Fibroblast of peridontal ligament (primary cell): ENCODE measurements at regions not wholly inside any gene's neighbourhood (a gene's known extent, or its start where the extent isn't known, plus 50 kb on each side); places are given as distances from the start of the nearest gene placed in this dataset.
"Not testable (repeated sequence)": the region's sequence is repeated elsewhere in the genome, so short reads cannot be mapped to it uniquely, and the experiment has no call there.

ENCODE experiments used
- DNase-seq: peaks from one replicate; pipeline ENCODE4 v3.0.0-alpha.2; 2010; ENCODE audit errors: extremely low read depth

DNA sequence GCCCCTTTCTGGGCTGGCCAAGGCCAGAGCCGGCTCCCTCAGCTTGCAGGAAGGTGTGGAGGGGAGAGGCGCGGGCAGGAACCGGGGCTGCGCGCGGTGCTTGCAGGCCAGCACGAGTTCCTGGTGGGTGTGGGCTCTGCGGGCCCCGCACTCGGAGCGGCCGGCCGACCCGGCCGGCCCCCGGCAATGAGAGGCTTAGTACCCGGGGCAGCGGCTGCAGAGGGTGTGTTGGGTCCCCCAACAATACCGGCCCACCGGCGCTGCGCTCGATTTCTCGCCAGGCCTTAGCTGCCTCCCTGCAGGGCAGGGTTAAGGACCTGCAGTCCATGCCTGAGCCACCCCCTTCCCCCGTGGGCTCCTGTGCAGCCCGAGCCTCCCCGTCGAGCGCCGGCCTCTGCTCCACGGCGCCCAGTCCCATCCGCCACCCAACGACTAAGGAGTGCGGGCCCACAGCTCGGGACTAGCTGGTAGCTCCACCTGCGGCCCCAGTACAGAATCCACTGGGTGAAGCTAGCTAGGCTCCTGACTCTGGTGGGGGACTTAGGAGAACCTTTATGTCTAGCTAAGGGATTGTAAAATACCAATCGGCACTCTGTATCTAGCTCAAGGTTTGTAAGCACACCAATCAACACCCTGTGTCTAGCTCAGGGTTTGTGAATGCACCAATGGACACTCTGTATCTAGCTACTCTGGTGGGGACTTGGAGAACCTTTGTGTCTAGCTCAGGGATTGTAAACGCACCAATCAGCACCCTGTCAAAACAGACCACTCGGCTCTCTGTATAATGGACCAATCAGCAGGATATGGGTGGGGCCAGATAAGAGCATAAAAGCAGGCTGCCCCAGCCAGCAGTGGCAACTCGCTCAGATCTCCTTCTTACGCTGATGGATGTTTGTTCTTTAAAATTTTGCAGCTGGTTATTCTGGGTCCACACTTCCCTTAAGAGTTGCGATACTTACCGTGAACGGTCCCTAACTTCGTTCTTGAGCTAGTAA, 167.4 kb upstream of the RREB1 start:
- no peak for DNase-seq

GRCh38 chr6:6941201-6941600, 166.6 kb upstream of the RREB1 start:
- DNase-seq: no peak

DNA sequence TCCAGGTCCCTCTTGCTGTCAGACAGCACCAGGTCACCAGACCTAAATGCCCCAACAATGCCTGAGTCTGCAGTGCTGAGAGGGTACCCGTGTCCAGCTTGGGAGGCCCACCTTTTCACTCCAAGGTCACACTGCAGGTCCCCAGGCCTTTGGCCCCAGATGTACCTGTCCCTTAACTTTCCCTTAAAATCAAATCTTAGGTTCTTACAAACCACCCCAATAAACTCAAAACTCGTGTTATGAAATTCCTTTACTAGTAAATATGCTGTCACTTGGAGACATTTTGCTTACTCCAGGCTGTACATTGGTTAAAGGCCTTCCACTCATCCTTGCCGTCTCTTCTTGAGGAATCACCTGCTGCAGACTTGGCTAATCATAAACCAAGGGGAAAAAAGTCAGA, 165.7 kb upstream of the RREB1 start:
- DNase-seq: no peak

DNA sequence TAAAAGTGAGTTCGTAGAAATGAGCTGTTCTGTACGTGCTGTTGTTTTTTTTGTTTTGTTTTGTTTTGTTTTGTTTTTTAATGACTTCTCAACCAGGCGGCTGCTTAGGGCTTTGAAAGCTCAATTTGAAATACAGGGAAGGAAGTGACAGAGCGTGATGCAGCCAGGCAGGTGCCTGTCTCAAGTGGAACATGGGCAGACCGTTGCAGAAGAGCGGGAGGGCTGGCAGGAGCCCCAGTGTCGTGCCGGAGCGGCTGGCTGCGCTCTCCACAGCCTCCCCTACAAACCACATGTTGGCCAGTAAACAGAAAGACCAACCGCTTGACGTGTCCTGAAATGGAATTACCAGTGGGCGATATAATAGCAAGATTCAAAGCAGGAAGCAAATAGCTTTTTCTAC, 164.9 kb upstream of the RREB1 start:
- DNase-seq: peak; percentile 13

DNA sequence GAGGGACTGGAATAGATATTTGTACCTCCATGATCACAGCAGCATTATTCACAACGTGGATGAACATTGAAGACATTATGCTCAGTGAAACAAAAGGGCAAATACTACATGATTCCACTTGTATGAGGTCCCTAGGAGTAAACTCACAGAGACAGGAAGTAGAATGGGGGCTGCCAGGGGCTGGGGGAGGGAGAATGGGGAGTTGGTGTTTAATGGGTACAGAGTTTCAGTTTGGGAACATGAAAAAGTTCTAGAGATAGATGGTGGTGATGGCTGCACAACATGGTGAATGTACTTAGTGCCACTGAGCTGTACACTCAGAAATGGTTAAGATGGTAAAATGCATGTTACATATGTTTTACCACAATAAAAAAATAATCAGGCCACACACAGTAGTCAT, 164.3 kb upstream of the RREB1 start:
- DNase-seq: no peak

- DNase-seq: no peak
Measured at GRCh38 chr6:6946206-6947155, 161.3 kb upstream of the RREB1 start.

DNA sequence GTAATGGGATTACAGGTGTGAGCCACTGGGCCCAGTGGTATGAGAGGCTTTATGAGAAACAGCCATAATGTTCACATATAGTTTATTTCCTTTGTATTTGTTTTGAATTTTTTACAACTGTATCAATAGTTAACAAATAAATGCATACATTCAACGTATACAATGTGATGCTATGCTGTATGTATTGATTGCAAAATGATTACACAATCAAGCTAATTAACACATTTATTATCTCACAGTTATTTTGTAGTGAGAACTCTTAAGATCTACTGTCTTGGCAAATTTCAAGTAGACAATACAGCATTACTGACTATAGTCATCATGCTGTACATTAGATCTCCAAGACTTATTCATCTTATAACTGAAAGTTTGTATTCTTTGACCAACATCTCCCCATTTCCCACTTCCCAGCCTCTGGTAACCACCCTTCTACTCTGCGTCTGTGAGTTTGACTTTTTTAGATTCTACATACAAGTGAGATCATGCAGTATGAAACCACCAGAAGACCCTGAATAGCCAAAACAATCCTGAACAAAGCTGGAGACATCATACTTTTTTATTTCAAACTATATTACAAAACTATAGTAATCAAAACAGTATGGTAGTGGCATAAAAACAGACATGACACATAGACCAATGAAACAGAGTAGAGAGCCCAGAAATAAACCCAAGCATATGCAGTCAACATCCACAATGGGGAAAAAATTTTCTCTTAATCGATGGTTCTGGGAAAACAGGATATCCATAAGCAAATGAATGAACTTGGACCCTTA, 157.2 kb upstream of the RREB1 start:
- DNase-seq: no peak

DNA sequence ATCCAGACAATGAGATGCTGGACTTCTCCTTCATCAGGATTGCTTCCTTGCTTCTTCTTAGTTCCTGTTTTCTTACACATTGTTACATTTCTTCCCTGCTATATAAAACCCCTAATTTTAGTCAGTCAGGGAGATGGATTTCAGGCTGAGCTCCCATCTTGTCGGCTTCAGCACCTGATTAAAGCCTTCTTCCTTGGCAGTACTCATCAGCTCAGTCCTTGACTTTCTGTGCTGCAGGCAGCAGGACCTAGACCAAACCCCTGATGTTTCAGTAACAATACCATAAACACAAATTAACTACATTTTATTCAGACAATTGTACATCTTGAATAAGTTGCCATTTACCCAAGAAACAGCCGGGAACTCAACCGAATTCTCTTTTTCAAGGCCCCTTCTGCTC, 156.4 kb upstream of the RREB1 start:
- no peak for DNase-seq

GRCh38 chr6:6952484-6952883, 155.3 kb upstream of the RREB1 start:
- DNase-seq: no peak

DNA sequence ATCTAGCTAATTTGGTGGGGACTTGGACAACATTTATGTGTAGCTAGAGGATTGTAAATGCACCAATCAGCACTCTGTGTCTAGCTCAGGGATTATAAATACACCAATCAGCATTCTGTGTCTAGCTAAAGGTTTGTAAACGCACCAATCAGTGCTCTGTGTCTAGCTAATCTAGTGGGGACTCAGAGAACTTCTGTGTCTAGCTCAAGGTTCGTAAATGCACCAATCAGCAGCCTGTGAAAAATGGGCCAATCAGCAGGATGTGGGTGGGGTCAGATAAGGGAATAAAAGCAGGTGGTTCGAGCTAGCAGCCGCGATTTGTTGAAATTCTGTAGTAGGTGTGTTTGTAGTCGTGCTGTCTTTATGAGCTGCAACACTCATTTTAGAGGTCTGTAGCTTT, 154.8 kb upstream of the RREB1 start:
- not testable (repeated sequence) for DNase-seq

- no peak for DNase-seq
Measured at GRCh38 chr6:6960571-6961251, 147.1 kb upstream of the RREB1 start.

DNA sequence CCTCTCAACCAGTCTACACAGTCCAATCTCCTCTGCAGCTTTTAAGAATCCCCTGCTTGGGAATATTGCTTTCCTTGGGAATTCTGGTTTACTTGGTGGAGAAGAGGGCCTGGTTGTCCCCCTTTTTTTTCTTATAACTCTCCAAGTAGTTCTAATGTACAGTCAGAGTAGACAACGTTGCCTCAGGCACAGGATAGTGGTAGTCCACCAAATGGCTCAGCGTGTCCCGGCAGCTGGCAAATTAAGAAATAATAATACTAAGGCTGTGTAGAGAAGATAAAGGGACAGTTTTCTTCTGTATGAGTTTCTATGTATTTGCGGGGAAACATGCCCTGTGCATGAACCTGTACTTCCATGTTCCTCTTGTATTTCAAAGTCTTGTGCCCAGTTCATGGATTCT, 145.7 kb upstream of the RREB1 start:
- no peak for DNase-seq

- DNase-seq: no peak
Measured at GRCh38 chr6:6962699-6963098, 145.1 kb upstream of the RREB1 start.

- not testable (repeated sequence) for DNase-seq
Measured at GRCh38 chr6:6963390-6963789, 144.4 kb upstream of the RREB1 start.

GRCh38 chr6:6964675-6965074, 143.1 kb upstream of the RREB1 start:
- no peak for DNase-seq

DNA sequence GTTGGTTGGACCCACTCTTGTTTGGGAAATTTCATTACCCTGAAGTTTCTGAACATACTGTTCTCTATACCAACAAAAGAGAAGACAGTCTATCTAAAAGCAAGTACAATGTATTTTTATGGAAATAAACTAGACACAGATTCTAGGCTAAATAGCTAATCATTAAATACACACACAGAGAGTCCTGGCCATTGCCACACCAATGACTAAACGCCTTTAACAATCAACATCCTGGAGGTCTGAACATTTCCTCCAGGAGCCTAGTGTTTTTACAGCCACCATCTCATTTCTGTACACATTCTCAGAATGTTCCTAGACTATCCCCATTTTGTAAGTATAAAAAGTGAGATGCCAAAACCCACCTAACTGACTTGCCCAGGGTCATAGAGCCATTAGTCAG, 141.6 kb upstream of the RREB1 start:
- DNase-seq: no peak

- DNase-seq: no peak
Measured at GRCh38 chr6:6966569-6966968, 141.2 kb upstream of the RREB1 start.

DNA sequence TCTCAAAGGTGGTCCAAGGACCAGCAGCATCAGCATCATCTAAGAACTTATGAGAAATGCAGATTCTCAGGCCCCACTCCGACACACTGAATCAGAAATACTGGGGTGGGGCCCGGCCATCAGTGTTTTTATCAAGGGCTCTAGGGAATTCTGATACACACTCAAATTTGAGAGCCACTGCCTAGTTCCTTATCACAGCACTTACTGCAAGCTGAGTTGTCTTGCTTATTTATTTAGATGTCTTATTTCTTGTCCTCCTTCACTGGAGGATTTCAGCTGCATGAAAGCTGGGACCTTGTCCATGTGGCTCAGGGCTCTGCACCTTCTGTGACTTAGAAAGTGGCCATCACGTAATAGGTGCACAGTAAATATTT, 139.4 kb upstream of the RREB1 start:
- no peak for DNase-seq

DNA sequence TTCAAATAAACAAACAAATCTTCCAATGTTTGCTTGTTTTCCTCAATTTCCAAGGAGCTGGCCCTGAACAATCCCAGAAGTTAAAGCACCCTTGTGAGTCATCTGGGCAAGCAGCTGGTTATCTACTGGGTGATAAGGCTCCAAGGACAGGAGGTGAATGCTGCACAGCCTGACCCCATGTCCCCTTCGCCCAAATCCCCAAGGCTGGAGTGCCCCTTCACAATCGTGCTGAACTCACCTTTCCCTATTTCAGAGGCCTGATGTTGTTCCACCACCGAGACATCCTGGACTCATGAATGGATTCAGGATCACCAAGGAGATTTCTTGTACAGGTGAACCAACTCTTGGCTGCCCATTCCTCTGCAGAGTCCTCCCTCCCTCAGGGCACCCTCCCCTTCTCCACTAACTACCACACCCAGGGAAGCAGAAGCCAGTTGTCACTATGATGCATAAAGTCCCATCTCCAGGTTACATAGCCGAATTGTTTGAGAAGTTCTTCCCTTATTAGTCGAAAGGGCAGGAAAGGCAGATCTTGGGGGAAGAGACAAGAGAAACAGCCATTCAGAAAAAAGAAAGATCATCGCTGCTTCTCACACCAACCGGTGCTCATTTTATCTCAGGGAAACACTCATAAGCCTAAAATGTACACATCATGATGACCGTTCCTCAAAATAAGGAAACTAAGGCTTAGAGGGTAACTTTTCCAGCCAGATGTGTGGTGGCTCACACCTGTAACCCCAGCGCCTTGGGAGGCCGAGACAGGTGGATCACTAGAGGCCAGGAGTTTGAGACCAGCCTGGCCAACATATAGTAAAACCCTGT, 138.8 kb upstream of the RREB1 start:
- DNase-seq: no peak

DNA sequence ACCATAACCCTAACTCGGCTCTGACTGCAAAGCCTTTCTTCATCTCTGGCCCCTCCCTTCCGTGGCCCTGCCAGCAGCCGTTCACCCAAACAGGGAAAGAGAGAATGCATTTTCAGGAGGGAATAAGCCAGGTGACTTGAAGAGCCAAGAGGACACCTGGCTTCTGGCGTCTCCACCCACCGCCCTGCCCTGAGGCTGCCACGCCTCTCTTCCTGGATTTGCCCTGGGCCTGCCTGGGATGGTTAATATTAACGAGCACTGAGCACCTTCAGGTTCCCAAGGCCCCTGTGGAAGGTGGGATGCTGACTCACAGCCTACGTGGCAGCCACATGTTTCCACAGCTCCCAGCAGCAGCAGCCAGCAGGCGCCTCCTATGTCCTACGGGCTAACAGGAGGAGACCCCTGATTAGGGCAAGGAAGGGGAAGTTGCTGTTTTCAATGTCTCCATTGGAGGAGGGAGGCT, 138.0 kb upstream of the RREB1 start:
- DNase-seq: no peak
